C4-2B (cell line): ENCODE measurements at regions not wholly inside any gene's neighbourhood (a gene's known extent, or its start where the extent isn't known, plus 50 kb on each side); places are given as distances from the start of the nearest gene placed in this dataset.

ENCODE experiments used
- H3K27ac ChIP-seq: fragments of 450-650 bp; 2 replicates; pipeline ENCODE4 v1.5.1; 2017
- CTCF ChIP-seq: fragments of 450-650 bp; conservative IDR thresholded peaks from 2 replicates; pipeline ENCODE4 v1.5.1; 2017; ENCODE audit warnings: mild to moderate bottlenecking
- ZFX ChIP-seq: fragments of 450-650 bp; IDR thresholded peaks from 2 replicates; pipeline ENCODE4 v1.6.1; 2017

GRCh38 chr7:85449478-85449877 lies 262.6 kb upstream of the SEMA3D start:
- no peak for TF ChIP-seq CTCF

GRCh38 chr7:85447004-85447403 lies 260.1 kb upstream of the SEMA3D start:
- no peak overlapping the region for H3K27ac ChIP-seq
- TF ChIP-seq CTCF (no peak), ZFX (no peak)

More at GRCh38 chr7:85449478-85449877, 262.6 kb upstream of the SEMA3D start:
- no peak overlapping the region for H3K27ac ChIP-seq

GRCh38 chr7:85426487-85426960 lies 239.7 kb upstream of the SEMA3D start:
- no peak overlapping the region for H3K27ac ChIP-seq
- no peak for TF ChIP-seq CTCF
- no peak for TF ChIP-seq ZFX

- TF ChIP-seq CTCF (no peak), ZFX (no peak)
- H3K27ac ChIP-seq = no peak overlapping the region
Observed at GRCh38 chr7:85424298-85424697, 237.4 kb upstream of the SEMA3D start.

DNA sequence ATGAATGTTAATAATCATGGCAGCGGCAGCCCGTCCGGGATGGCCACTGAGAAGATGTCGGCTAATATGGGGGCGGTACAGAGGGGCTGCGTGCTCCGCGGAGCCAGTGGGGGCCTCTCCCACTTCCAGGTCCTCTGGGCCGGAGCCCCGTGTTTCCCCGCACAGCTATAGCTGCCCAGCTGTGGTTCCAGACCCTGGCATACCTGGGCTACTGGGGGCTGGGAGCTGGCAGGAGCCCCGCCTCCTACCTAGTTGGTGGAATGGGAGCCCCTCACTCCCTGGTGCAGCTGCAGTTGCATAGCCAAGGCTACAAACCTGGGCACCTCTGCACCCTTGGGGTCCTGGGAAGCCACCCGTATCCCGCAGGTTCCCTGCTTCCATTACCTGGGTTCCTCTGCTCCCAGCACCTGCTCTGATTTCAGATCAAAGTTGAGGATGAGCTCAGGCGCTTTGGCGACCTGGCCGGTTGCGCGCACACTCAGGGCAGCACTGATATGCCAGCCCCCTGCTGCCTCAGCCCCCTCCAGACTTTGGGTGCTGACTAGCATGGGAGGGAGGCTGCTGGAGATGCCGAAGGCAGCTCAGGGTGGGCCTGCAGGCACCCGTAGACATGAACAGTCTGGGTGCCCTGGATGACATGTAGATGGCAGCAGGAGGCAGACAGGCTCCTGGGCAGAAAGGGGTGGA lies 236.5 kb upstream of the SEMA3D start:
- TF ChIP-seq CTCF (no peak), ZFX (no peak)
- no peak overlapping the region for H3K27ac ChIP-seq

DNA sequence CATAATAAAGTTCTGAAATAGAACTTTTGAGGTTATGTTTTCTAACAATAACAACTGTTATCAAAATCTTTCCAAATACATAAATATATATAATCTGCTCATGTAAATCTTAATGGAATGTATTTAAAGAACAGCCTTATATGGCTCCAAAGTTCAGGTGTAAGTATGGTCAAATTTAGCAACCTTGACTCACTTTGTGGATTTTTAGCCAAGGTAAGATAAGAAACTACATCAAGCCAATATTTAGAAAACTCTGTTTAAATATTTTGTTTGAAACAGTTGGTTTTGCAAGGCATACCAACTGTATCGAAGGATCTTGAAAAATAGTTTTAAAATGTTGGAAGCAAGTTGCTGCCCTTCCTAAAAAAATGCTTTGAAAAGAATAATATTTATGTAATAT lies 228.9 kb upstream of the SEMA3D start:
- no peak for TF ChIP-seq ZFX
- no peak for TF ChIP-seq CTCF
- H3K27ac ChIP-seq = no peak overlapping the region

GRCh38 chr7:85413718-85414117 lies 226.9 kb upstream of the SEMA3D start:
- no peak for TF ChIP-seq ZFX
- TF ChIP-seq CTCF = no peak
- H3K27ac ChIP-seq = no peak overlapping the region
